HepG2 (cell line): ENCODE measurements at regions not wholly inside any gene's neighbourhood (a gene's known extent, or its start where the extent isn't known, plus 50 kb on each side); places are given as distances from the start of the nearest gene placed in this dataset.
"Not testable (repeated sequence)": the region's sequence is repeated elsewhere in the genome, so short reads cannot be mapped to it uniquely, and the experiment has no call there.

Source experiments
- CHD2 ChIP-seq: IDR thresholded peaks from 2 replicates; pipeline ENCODE4 v1.6.1; 2011; ENCODE audit warnings: low read depth, low read length, improper control_type of control experiment
- CTCF ChIP-seq: sonication (generic); formaldehyde crosslinking; IDR thresholded peaks from 2 replicates; pipeline ENCODE4 v1.5.0; 2020; ENCODE audit warnings: mild to moderate bottlenecking, missing genetic modification reagents, moderate library complexity
- EZH2 ChIP-seq: conservative IDR thresholded peaks from 2 replicates; pipeline ENCODE4 v1.6.1; 2012; ENCODE audit warnings: mild to moderate bottlenecking, low read depth, low read length, moderate library complexity
- FOSL2 ChIP-seq: sonication (generic); formaldehyde crosslinking; IDR thresholded peaks from 2 replicates; pipeline ENCODE4 v1.4.0; 2020; ENCODE audit warnings: missing genetic modification reagents
- HNF4G ChIP-seq, 2 experiments: sonication (generic) in 1 of 2; formaldehyde crosslinking in 1 of 2; IDR thresholded peaks; 2 replicates each; pipeline versions ENCODE4 v1.4.0 to v1.6.1; 2011 to 2020; ENCODE audit warnings: borderline replicate concordance in 2 of 2, low read depth in 2 of 2, mild to moderate bottlenecking in 2 of 2, low read length in 1 of 2, missing genetic modification reagents in 1 of 2, moderate library complexity in 1 of 2
- HNRNPK ChIP-seq: fragments of 200-400 bp; formaldehyde crosslinking; IDR thresholded peaks from 2 replicates; pipeline ENCODE4 v1.6.1; 2018; ENCODE audit warnings: low read length, low read depth, moderate library complexity, mild to moderate bottlenecking; ENCODE audit not compliant: poor library complexity, severe bottlenecking
- MEF2D ChIP-seq: sonication (generic); formaldehyde crosslinking; IDR thresholded peaks from 2 replicates; pipeline ENCODE4 v1.5.1; 2020; ENCODE audit warnings: mild to moderate bottlenecking, missing genetic modification reagents
- PBX3 ChIP-seq: sonication (generic); formaldehyde crosslinking; IDR thresholded peaks from 2 replicates; pipeline ENCODE4 v1.8.1; 2023; ENCODE audit warnings: missing genetic modification reagents, inconsistent platforms, borderline replicate concordance
- POLR2A ChIP-seq, 2 experiments: IDR thresholded peaks; 2 replicates each; pipeline ENCODE4 v1.6.1; 2011; ENCODE audit warnings: low read depth in 2 of 2, low read length in 2 of 2, mild to moderate bottlenecking in 1 of 2, moderate library complexity in 1 of 2; ENCODE audit not compliant: insufficient read depth in 1 of 2
- ZBTB2 ChIP-seq: sonication (generic); formaldehyde crosslinking; IDR thresholded peaks from 2 replicates; pipeline ENCODE4 v1.8.0; 2022; ENCODE audit warnings: low read depth, missing genetic modification reagents
- ZNF260 ChIP-seq: sonication (generic); formaldehyde crosslinking; IDR thresholded peaks from 2 replicates; pipeline ENCODE4 v1.4.0; 2020; ENCODE audit warnings: missing genetic modification reagents, low read depth, mild to moderate bottlenecking, borderline replicate concordance
- ZNF713 ChIP-seq: sonication (generic); formaldehyde crosslinking; IDR thresholded peaks from 2 replicates; pipeline ENCODE4 v1.4.0; 2020; ENCODE audit warnings: mild to moderate bottlenecking, missing genetic modification reagents

GRCh38 chr10:118964476-118964875, 65.0 kb upstream of the NANOS1 start:
- not testable (repeated sequence) for TF ChIP-seq MEF2D (CRISPR knock-in tag); HNF4G (IDR thresholded peaks at IDR 0.05; ENCODE audit: borderline replicate concordance, low read depth, low read length); HNF4G (CRISPR knock-in tag; IDR thresholded peaks at IDR 0.05; ENCODE audit: borderline replicate concordance, low read depth); POLR2A (IDR thresholded peaks at IDR 0.05; ENCODE audit: insufficient read depth in 1 of 2, low read depth in 2 of 2, low read length in 2 of 2); ZNF713 (CRISPR knock-in tag); HNRNPK; CHD2; EZH2; ZNF260; CTCF (CRISPR knock-in tag); FOSL2; PBX3 (CRISPR knock-in tag); ZBTB2 (CRISPR knock-in tag)
